ENCODE measurements at regions not wholly inside any gene's neighbourhood (a gene's known extent, or its start where the extent isn't known, plus 50 kb on each side); places are given as distances from the start of the nearest gene placed in this dataset.

GRCh38 chr1:30043731-30044408, 679.5 kb downstream of the MATN1 start:
- DNase-seq (ENCODE audit: low read depth): no peak

GRCh38 chr1:30043256-30043655, 680.1 kb downstream of the MATN1 start:
- no peak for DNase-seq (ENCODE audit: low read depth)

- DNase-seq (ENCODE audit: low read depth): no peak
Measured at GRCh38 chr1:30042438-30043147, 680.8 kb downstream of the MATN1 start.

GRCh38 chr1:30041741-30042437, 681.5 kb downstream of the MATN1 start:
- no peak for DNase-seq (ENCODE audit: low read depth)

- DNase-seq (ENCODE audit: low read depth): no peak
Measured at GRCh38 chr1:30040081-30041019, 683.0 kb downstream of the MATN1 start.

- DNase-seq (ENCODE audit: low read depth): no peak
Measured at GRCh38 chr1:30039354-30040080, 683.9 kb downstream of the MATN1 start.

GRCh38 chr1:30038134-30039025, 685.0 kb downstream of the MATN1 start:
- no peak for DNase-seq (ENCODE audit: low read depth)

- no peak for DNase-seq (ENCODE audit: low read depth)
Measured at GRCh38 chr1:30037251-30038118, 685.9 kb downstream of the MATN1 start.

- no peak for DNase-seq (ENCODE audit: low read depth)
Measured at GRCh38 chr1:30036666-30037065, 686.7 kb downstream of the MATN1 start.

- no peak for DNase-seq (ENCODE audit: low read depth)
Measured at GRCh38 chr1:30036229-30036547, 687.2 kb downstream of the MATN1 start.

GRCh38 chr1:30035522-30036228, 687.7 kb downstream of the MATN1 start:
- DNase-seq (ENCODE audit: low read depth): no peak

- DNase-seq (ENCODE audit: low read depth): no peak
Measured at GRCh38 chr1:30034627-30035521, 688.5 kb downstream of the MATN1 start.

GRCh38 chr1:30034105-30034626, 689.2 kb downstream of the MATN1 start:
- DNase-seq (ENCODE audit: low read depth): no peak

- DNase-seq (ENCODE audit: low read depth): no peak
Measured at GRCh38 chr1:30033256-30034104, 689.9 kb downstream of the MATN1 start.

- DNase-seq (ENCODE audit: low read depth): no peak
Measured at GRCh38 chr1:30032302-30032701, 691.1 kb downstream of the MATN1 start.

- DNase-seq (ENCODE audit: low read depth): no peak
Measured at GRCh38 chr1:30029677-30030076, 693.7 kb downstream of the MATN1 start.
